ENCODE measurements at regions not wholly inside any gene's neighbourhood (a gene's known extent, or its start where the extent isn't known, plus 50 kb on each side); places are given as distances from the start of the nearest gene placed in this dataset.

DNA sequence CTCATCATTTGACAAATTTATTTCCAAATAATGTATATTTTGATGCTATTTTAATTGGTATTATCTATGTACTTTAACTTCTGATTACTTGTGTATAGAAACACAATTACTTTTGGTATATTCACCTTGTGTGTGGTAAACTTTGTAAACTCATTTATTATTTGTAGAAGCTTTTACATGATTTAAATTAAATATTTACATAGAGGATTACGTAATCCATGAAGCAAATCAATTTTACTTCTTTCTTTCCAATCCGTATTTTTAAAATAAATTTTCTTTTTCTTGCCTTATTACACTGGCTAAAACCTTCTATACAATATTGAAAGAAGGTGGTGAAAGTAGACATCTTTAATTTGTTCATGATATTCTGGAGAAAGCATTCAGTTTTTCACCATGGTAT is 540.2 kb downstream of the MMUT start:
- TF ChIP-seq, protein P1, sequence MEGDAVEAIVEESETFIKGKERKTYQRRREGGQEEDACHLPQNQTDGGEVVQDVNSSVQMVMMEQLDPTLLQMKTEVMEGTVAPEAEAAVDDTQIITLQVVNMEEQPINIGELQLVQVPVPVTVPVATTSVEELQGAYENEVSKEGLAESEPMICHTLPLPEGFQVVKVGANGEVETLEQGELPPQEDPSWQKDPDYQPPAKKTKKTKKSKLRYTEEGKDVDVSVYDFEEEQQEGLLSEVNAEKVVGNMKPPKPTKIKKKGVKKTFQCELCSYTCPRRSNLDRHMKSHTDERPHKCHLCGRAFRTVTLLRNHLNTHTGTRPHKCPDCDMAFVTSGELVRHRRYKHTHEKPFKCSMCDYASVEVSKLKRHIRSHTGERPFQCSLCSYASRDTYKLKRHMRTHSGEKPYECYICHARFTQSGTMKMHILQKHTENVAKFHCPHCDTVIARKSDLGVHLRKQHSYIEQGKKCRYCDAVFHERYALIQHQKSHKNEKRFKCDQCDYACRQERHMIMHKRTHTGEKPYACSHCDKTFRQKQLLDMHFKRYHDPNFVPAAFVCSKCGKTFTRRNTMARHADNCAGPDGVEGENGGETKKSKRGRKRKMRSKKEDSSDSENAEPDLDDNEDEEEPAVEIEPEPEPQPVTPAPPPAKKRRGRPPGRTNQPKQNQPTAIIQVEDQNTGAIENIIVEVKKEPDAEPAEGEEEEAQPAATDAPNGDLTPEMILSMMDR (IDR thresholded peaks at IDR 0.05; ENCODE audit: insufficient read depth, low read length, poor library complexity, severe bottlenecking) = no peak
- Histone ChIP-seq H3K27me3 (replicated peaks; ENCODE audit: control insufficient read depth, insufficient read depth, low read length) (no peaks in the 10 kb centered on the region), H3K4me3 (replicated peaks; ENCODE audit: low read depth, low read length) (no peak overlapping the region), H3K36me3 (ENCODE audit: control insufficient read depth, insufficient read depth, low read length) (no peaks in the 10 kb centered on the region)
- no peak for DNase-seq (ENCODE audit: extremely low read depth, insufficient read length)

GRCh38 chr6:48919555-48919954 is 543.5 kb downstream of the MMUT start:
- no peak for DNase-seq (ENCODE audit: extremely low read depth, insufficient read length)
- Histone ChIP-seq H3K27me3 (replicated peaks; ENCODE audit: control insufficient read depth, insufficient read depth, low read length) (no peaks in the 10 kb centered on the region), H3K4me3 (replicated peaks; ENCODE audit: low read depth, low read length) (no peak overlapping the region), H3K36me3 (ENCODE audit: control insufficient read depth, insufficient read depth, low read length) (no peaks in the 10 kb centered on the region)
- TF ChIP-seq, protein P1 (IDR thresholded peaks at IDR 0.05; ENCODE audit: insufficient read depth, low read length, poor library complexity, severe bottlenecking) = no peak

DNA sequence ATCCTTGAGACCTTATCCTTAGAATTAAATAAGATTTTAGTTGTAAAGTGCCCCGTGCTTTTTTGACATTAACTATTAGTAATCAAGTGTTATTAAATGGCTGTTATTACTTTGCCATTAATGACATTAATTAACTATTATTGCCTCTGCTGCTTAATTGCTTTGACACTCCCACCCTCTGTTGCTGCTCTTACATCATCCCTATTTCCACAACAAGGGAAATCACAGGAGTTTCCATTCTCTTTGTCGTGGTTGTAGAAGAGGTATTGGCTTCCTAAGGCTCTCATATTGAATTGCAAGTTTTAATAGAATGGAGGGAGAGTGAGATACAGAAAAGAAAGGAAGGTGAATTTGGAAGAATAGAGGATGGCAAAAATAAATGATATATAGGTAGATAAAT is 545.8 kb downstream of the MMUT start:
- TF ChIP-seq, protein P1 (IDR thresholded peaks at IDR 0.05; ENCODE audit: insufficient read depth, low read length, poor library complexity, severe bottlenecking) = no peak
- Histone ChIP-seq H3K27me3 (replicated peaks; ENCODE audit: control insufficient read depth, insufficient read depth, low read length) (no peaks in the 10 kb centered on the region), H3K36me3 (ENCODE audit: control insufficient read depth, insufficient read depth, low read length) (no peaks in the 10 kb centered on the region), H3K4me3 (replicated peaks; ENCODE audit: low read depth, low read length) (no peak overlapping the region)
- DNase-seq (ENCODE audit: extremely low read depth, insufficient read length) = no peak

DNA sequence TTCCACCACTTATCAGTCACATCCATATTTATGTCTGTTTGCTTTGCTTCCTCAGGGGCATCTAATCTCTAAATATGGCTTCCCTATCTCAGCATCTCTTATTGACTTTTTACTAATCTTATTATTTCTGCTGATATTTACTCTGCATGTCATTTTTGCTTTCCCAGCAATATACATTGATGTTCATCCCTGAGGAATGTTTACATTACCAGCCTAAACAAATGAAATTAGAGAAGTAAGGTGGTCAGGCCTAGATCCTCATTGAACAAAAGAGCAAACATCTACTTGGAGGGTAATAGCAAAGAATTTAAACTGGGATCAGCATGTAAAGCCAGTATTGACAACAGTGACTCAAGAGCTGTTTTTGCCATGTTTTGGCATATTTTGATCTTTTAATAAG is 546.4 kb downstream of the MMUT start:
- no peak for DNase-seq (ENCODE audit: extremely low read depth, insufficient read length)
- Histone ChIP-seq H3K4me3 (replicated peaks; ENCODE audit: low read depth, low read length) (no peak overlapping the region), H3K27me3 (replicated peaks; ENCODE audit: control insufficient read depth, insufficient read depth, low read length) (no peaks in the 10 kb centered on the region), H3K36me3 (ENCODE audit: control insufficient read depth, insufficient read depth, low read length) (no peaks in the 10 kb centered on the region)
- TF ChIP-seq, protein P1 (IDR thresholded peaks at IDR 0.05; ENCODE audit: insufficient read depth, low read length, poor library complexity, severe bottlenecking) = no peak

- Histone ChIP-seq H3K27me3 (replicated peaks; ENCODE audit: control insufficient read depth, insufficient read depth, low read length) (no peaks in the 10 kb centered on the region), H3K4me3 (replicated peaks; ENCODE audit: low read depth, low read length) (no peak overlapping the region), H3K36me3 (ENCODE audit: control insufficient read depth, insufficient read depth, low read length) (no peaks in the 10 kb centered on the region)
- TF ChIP-seq, protein P1 (IDR thresholded peaks at IDR 0.05; ENCODE audit: insufficient read depth, low read length, poor library complexity, severe bottlenecking) = no peak
- no peak for DNase-seq (ENCODE audit: extremely low read depth, insufficient read length)
These were observed 547.5 kb downstream of the MMUT start for GRCh38 chr6:48915591-48915990.

- H3K36me3 ChIP-seq (ENCODE audit: control insufficient read depth, insufficient read depth, low read length) = no peaks in the 10 kb centered on the region
- TF ChIP-seq, protein P1 (IDR thresholded peaks at IDR 0.05; ENCODE audit: insufficient read depth, low read length, poor library complexity, severe bottlenecking) = no peak
These were observed 550.5 kb downstream of the MMUT start for GRCh38 chr6:48912503-48912902.

More at GRCh38 chr6:48912503-48912902, 550.5 kb downstream of the MMUT start:
- DNase-seq (ENCODE audit: extremely low read depth, insufficient read length) = no peak
- Histone ChIP-seq H3K27me3 (replicated peaks; ENCODE audit: control insufficient read depth, insufficient read depth, low read length) (no peaks in the 10 kb centered on the region), H3K4me3 (replicated peaks; ENCODE audit: low read depth, low read length) (no peak overlapping the region)
